H1 (cell line): ENCODE measurements at regions not wholly inside any gene's neighbourhood (a gene's known extent, or its start where the extent isn't known, plus 50 kb on each side); places are given as distances from the start of the nearest gene placed in this dataset.

ENCODE experiments used
- ATF2 ChIP-seq: IDR thresholded peaks from 2 replicates; pipeline ENCODE4 v1.6.1; 2012; ENCODE audit warnings: low read length, inconsistent platforms
- CBX5 ChIP-seq: fragments of 300-800, 300-1000 bp; sonication (generic); IDR thresholded peaks from 2 replicates; pipeline ENCODE4 v1.7.1; 2016; ENCODE audit warnings: antibody characterized with exemption, low read length, low read depth
- CTCF ChIP-seq, 3 experiments: IDR thresholded peaks; 1 replicate in 2 of 3; 2 replicates in 1 of 3; pipeline versions ENCODE4 v1.5.1 to v1.6.1; 2011; ENCODE audit warnings: low read length in 3 of 3, mild to moderate bottlenecking in 3 of 3, inconsistent platforms in 2 of 3, low read depth in 1 of 3, moderate library complexity in 1 of 3; ENCODE audit not compliant: insufficient read depth in 1 of 3; ENCODE audit errors: control extremely low read depth in 1 of 3
- EZH2 ChIP-seq: fragments of 200-600 bp; sonication (generic); IDR thresholded peaks from 2 replicates; pipeline ENCODE4 v1.7.1; 2012; ENCODE audit warnings: low read depth, mild to moderate bottlenecking, moderate library complexity, low read length, inconsistent platforms; ENCODE audit not compliant: severe bottlenecking
- HDAC2 ChIP-seq, 2 experiments: fragments of 300-600 bp in 1 of 2; sonication (generic) in 1 of 2; IDR thresholded peaks; 2 replicates each; pipeline ENCODE4 v1.6.1; 2011 to 2012; ENCODE audit warnings: low read depth in 2 of 2, low read length in 2 of 2, mild to moderate bottlenecking in 2 of 2, moderate library complexity in 2 of 2, borderline replicate concordance in 1 of 2, inconsistent platforms in 1 of 2
- HDAC6 ChIP-seq: IDR thresholded peaks from one replicate; pipeline ENCODE4 v1.7.1; 2012; ENCODE audit warnings: low read depth, mild to moderate bottlenecking, inconsistent platforms, low read length, moderate library complexity
- SIN3A ChIP-seq, 2 experiments: IDR thresholded peaks in 1 of 2; conservative IDR thresholded peaks in 1 of 2; 2 replicates each; pipeline ENCODE4 v1.6.1; 2011 to 2012; ENCODE audit warnings: low read length in 2 of 2, improper control_type of control experiment in 1 of 2, low read depth in 1 of 2, mild to moderate bottlenecking in 1 of 2
- YY1 ChIP-seq: IDR thresholded peaks from 2 replicates; pipeline ENCODE4 v1.6.1; 2011; ENCODE audit warnings: low read depth, mild to moderate bottlenecking, low read length
- TF ChIP-seq, protein P1 (sequence below): IDR thresholded peaks from 2 replicates; pipeline ENCODE4 v1.6.1; 2011; ENCODE audit warnings: low read length, improper control_type of control experiment

DNA sequence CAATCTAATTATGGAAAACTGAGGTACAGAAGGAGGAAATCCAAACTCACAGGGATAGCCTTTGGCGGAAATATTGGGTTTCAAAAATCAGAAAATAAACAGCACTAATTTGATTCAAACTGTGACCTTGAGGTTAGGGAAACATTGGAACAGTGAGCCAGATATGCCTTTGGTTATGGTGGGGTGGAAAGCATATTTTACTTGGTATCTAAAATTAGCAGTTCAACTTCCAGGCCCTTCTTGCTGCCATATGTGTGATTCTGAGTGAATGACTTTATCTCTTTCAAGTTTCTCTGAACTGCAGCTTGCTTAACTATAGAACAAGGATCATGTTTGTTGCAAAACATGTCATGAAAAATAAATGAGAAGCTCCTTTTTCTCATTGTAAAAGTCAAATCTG lies 240.9 kb upstream of the VEGFC start:
- TF ChIP-seq CBX5 (no peak), CTCF (IDR thresholded peaks at IDR 0.05; ENCODE audit: control extremely low read depth in 1 of 3, insufficient read depth in 1 of 3, low read depth in 1 of 3, low read length in 3 of 3) (no peak), HDAC6 (no peak), ATF2 (no peak), SIN3A (conservative IDR thresholded peaks at IDR 0.05 in 1 of 2, IDR thresholded peaks at IDR 0.05 in 1 of 2; ENCODE audit: low read depth in 1 of 2, low read length in 2 of 2) (no peak), HDAC2 (IDR thresholded peaks at IDR 0.05; ENCODE audit: borderline replicate concordance in 1 of 2, low read depth in 2 of 2, low read length in 2 of 2) (no peak), EZH2 (no peak), YY1 (no peak)
- TF ChIP-seq, protein P1, sequence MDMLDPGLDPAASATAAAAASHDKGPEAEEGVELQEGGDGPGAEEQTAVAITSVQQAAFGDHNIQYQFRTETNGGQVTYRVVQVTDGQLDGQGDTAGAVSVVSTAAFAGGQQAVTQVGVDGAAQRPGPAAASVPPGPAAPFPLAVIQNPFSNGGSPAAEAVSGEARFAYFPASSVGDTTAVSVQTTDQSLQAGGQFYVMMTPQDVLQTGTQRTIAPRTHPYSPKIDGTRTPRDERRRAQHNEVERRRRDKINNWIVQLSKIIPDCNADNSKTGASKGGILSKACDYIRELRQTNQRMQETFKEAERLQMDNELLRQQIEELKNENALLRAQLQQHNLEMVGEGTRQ: no peak
